KMS-11 (cell line): ENCODE measurements at regions not wholly inside any gene's neighbourhood (a gene's known extent, or its start where the extent isn't known, plus 50 kb on each side); places are given as distances from the start of the nearest gene placed in this dataset.

Source experiments
- H2AFZ ChIP-seq: fragments of 200-600 bp; sonication (generic); 2 replicates; pipeline ENCODE4 v1.6.1; 2016; ENCODE audit warnings: antibody characterized with exemption, mixed run types, low read depth
- H3K27ac ChIP-seq: fragments of 200-600 bp; sonication (generic); 2 replicates; pipeline ENCODE4 v1.6.1; 2016; ENCODE audit warnings: mild to moderate bottlenecking, mixed run types
- H3K27me3 ChIP-seq: fragments of 200-600 bp; sonication (generic); 2 replicates; pipeline ENCODE4 v1.6.1; 2017; ENCODE audit warnings: mild to moderate bottlenecking, low read depth, mixed run types, moderate library complexity; ENCODE audit not compliant: insufficient read depth
- H3K36me3 ChIP-seq: fragments of 200-600 bp; sonication (generic); 2 replicates; pipeline ENCODE4 v1.6.1; 2017; ENCODE audit warnings: mild to moderate bottlenecking, mixed run types; ENCODE audit not compliant: insufficient read depth
- H3K4me1 ChIP-seq: fragments of 200-600 bp; sonication (generic); 2 replicates; pipeline ENCODE4 v1.6.1; 2016; ENCODE audit warnings: mild to moderate bottlenecking, low read depth, mixed run types; ENCODE audit not compliant: poor library complexity, severe bottlenecking
- H3K4me2 ChIP-seq: fragments of 200-600 bp; sonication (generic); 2 replicates; pipeline ENCODE4 v1.7.0; 2016; ENCODE audit warnings: mild to moderate bottlenecking, mixed run types
- H3K4me3 ChIP-seq: fragments of 200-600 bp; sonication (generic); IDR thresholded peaks from 2 replicates; pipeline ENCODE4 v1.6.1; 2017; ENCODE audit warnings: low read depth, low read length, mixed read lengths; ENCODE audit not compliant: insufficient read depth
- H3K79me2 ChIP-seq: fragments of 200-600 bp; sonication (generic); 2 replicates; pipeline ENCODE4 v1.6.1; 2016; ENCODE audit warnings: low read depth, mixed run types; ENCODE audit not compliant: insufficient read depth
- H3K9ac ChIP-seq: fragments of 200-600 bp; sonication (generic); 2 replicates; pipeline ENCODE4 v1.6.1; 2016; ENCODE audit warnings: mild to moderate bottlenecking, mixed run types
- H4K20me1 ChIP-seq: fragments of 200-600 bp; sonication (generic); 2 replicates; pipeline ENCODE4 v1.6.1; 2016; ENCODE audit warnings: mild to moderate bottlenecking, mixed run types; ENCODE audit not compliant: insufficient read depth
- TF ChIP-seq, protein P1 (sequence below): fragments of 200-600 bp; sonication (generic); conservative IDR thresholded peaks from 2 replicates; pipeline ENCODE4 v1.6.1; 2017; ENCODE audit warnings: low read depth, mild to moderate bottlenecking, antibody characterized with exemption, low read length, moderate library complexity, mixed read lengths

DNA sequence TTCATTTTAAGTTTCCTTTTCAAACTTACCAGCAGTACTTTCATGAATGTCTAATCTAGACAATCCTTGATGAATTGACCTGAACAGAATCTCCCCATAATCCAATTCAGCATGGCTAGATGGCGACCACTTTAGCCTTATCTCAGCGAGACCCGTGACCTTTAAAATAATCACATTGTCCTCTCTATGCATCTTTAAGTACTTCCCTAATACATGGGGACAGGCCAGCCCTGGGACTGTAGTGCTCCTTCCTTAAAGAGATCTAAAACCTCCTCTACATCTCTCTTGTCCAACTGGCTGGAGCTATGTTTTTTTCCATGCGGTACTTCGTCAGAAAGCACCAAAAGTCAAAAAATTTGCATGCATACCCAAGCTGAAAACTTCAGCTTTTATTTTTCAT lies 746.0 kb downstream of the VRK1 start:
- Histone ChIP-seq H3K9ac (no peak overlapping the region), H4K20me1 (no peaks in the 10 kb centered on the region), H3K79me2 (no peaks in the 10 kb centered on the region), H3K36me3 (no peaks in the 10 kb centered on the region), H3K4me1 (no peaks in the 10 kb centered on the region), H3K4me3 (no peak overlapping the region), H3K4me2 (no peak overlapping the region), H3K27ac (no peak overlapping the region), H2AFZ (no peak overlapping the region), H3K27me3 (no peaks in the 10 kb centered on the region)
- TF ChIP-seq, protein P1, sequence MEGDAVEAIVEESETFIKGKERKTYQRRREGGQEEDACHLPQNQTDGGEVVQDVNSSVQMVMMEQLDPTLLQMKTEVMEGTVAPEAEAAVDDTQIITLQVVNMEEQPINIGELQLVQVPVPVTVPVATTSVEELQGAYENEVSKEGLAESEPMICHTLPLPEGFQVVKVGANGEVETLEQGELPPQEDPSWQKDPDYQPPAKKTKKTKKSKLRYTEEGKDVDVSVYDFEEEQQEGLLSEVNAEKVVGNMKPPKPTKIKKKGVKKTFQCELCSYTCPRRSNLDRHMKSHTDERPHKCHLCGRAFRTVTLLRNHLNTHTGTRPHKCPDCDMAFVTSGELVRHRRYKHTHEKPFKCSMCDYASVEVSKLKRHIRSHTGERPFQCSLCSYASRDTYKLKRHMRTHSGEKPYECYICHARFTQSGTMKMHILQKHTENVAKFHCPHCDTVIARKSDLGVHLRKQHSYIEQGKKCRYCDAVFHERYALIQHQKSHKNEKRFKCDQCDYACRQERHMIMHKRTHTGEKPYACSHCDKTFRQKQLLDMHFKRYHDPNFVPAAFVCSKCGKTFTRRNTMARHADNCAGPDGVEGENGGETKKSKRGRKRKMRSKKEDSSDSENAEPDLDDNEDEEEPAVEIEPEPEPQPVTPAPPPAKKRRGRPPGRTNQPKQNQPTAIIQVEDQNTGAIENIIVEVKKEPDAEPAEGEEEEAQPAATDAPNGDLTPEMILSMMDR = no peak

DNA sequence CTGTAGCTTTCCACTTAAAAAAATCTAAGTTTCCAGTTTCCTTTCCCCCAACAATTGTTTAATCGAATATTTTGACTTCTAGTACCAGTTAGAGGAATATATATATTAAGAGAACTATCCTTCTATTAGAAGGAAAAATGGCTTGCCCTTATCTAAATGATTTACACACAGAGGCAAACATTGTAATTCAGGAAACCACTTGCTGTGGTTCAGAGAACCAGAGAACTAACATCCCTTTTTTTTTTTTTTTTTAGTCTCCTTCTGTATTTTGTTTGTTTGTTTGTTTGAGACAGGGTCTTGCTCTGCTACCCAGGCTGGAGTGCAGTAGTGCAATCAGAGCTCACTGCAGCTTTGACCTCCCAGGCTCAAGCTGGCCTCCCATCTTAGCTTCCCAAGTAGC lies 746.6 kb downstream of the VRK1 start:
- no peak overlapping the region for H3K4me3 ChIP-seq
- TF ChIP-seq, protein P1 = no peak
- H3K27ac ChIP-seq = no peak overlapping the region
- no peak overlapping the region for H3K9ac ChIP-seq
- no peaks in the 10 kb centered on the region for H3K27me3 ChIP-seq
- no peaks in the 10 kb centered on the region for H3K79me2 ChIP-seq
- H3K4me1 ChIP-seq = no peaks in the 10 kb centered on the region
- no peaks in the 10 kb centered on the region for H4K20me1 ChIP-seq
- H3K36me3 ChIP-seq = no peaks in the 10 kb centered on the region
- no peak overlapping the region for H3K4me2 ChIP-seq
- H2AFZ ChIP-seq = no peak overlapping the region

DNA sequence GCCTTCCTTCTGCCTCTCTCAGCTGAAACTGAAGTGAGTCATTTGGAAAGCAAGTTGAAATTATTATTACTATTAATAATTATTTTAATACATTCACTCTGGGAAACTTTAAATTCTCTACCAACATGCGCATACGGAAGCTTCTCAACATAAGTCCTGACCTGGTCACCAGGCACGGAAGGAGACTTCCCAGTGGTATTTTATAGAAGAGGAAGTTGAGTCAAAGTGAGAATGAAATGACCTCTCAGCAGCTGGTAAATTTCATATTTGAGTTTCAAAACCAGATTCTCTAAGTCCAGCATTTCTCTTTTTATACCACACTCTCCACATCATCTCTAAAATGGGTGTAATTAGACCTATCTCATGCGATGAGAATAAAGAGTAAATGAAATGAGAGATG lies 747.4 kb downstream of the VRK1 start:
- H3K4me2 ChIP-seq = no peak overlapping the region
- no peak overlapping the region for H3K9ac ChIP-seq
- no peak overlapping the region for H3K4me3 ChIP-seq

DNA sequence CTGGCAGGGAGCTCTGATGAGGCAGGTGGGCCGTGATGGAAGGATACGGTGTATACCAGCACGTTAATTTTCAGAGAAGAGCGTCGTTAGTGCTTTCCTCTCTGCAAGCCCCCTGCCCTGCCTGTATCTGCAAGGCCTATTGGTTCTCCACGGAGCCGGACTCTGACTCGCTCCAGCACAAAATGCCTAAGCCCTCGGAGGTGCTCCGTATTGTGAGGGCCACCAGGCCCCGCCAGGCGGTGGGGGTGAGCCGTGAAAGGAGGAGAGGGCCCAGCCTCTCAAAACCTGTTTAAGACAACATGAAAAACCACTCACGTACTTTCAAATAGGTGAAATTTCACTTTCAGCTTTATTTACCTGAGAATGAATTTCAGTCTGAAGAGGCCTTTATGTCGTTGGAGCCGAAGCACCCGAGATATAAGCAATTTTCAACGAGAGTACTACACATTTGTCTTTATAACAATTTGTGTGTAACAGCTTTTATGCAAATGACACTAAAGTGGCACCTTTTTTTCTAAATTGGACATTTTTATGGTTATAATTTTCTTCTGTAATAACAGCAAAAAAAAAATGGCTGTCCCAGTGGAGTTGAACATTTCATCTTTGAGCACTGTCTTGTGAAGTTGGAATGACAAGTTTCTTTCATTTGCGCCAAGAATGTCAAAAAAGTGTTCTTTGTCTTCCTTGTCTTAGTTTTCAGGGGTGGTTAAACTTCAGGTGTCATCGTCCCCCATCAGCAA lies 749.5 kb downstream of the VRK1 start:
- Histone ChIP-seq H2AFZ (no peak overlapping the region), H3K79me2 (no peaks in the 10 kb centered on the region), H4K20me1 (no peaks in the 10 kb centered on the region), H3K27ac (no peak overlapping the region), H3K9ac (no peak overlapping the region), H3K27me3 (no peaks in the 10 kb centered on the region), H3K36me3 (no peaks in the 10 kb centered on the region), H3K4me1 (no peaks in the 10 kb centered on the region), H3K4me3 (no peak overlapping the region), H3K4me2 (no peak overlapping the region)
- TF ChIP-seq, protein P1 = no peak

More for the DNA sequence above, 747.4 kb downstream of the VRK1 start:
- H3K4me1 ChIP-seq = no peaks in the 10 kb centered on the region
- H3K27me3 ChIP-seq = no peaks in the 10 kb centered on the region
- H3K79me2 ChIP-seq = no peaks in the 10 kb centered on the region
- TF ChIP-seq, protein P1 = no peak
- no peaks in the 10 kb centered on the region for H3K36me3 ChIP-seq
- H3K27ac ChIP-seq = no peak overlapping the region
- H2AFZ ChIP-seq = no peak overlapping the region
- no peaks in the 10 kb centered on the region for H4K20me1 ChIP-seq
